Brain microvascular endothelial cell (primary cell): ENCODE measurements at regions not wholly inside any gene's neighbourhood (a gene's known extent, or its start where the extent isn't known, plus 50 kb on each side); places are given as distances from the start of the nearest gene placed in this dataset.

Experiments
- DNase-seq: peaks from one replicate; pipeline ENCODE4 v3.0.0-alpha.2; 2020
- H3K27ac ChIP-seq: fragments of 250-450 bp; sonication (Bioruptor Pico); 2 replicates; pipeline ENCODE4 v1.5.1; 2020; ENCODE audit warnings: mild to moderate bottlenecking, moderate library complexity
- H3K27me3 ChIP-seq: fragments of 250-450 bp; sonication (Bioruptor Pico); replicated peaks from 2 replicates; pipeline ENCODE4 v1.5.1; 2020; ENCODE audit warnings: mild to moderate bottlenecking
- H3K36me3 ChIP-seq: fragments of 250-450 bp; sonication (Bioruptor Pico); replicated peaks from 2 replicates; pipeline ENCODE4 v1.5.1; 2020; ENCODE audit warnings: mild to moderate bottlenecking
- H3K4me3 ChIP-seq: 2 replicates; pipeline ENCODE4 v1.5.1; 2011; ENCODE audit warnings: low read depth, mild to moderate bottlenecking, control low read depth, low read length, moderate library complexity
- in situ Hi-C: cut with HindIII; loops from 2 replicates; pipeline ENCODE4 v1.10.0; 2017; ENCODE audit warnings: low sequenced_read_pairs, low pct_ligation_motif_present
- TF ChIP-seq, protein P1 (sequence below): IDR thresholded peaks from 2 replicates; pipeline ENCODE4 v1.5.1; 2011; ENCODE audit warnings: low read depth, mild to moderate bottlenecking, moderate library complexity, low read length, control low read depth, inconsistent platforms; ENCODE audit errors: missing control alignments

- in situ Hi-C loops = no loop called here
- Histone ChIP-seq H3K4me3 (no peak overlapping the region), H3K27ac (no peak overlapping the region), H3K36me3 (no peaks in the 10 kb centered on the region), H3K27me3 (no peaks in the 10 kb centered on the region)
- DNase-seq = no peak
- TF ChIP-seq, protein P1, sequence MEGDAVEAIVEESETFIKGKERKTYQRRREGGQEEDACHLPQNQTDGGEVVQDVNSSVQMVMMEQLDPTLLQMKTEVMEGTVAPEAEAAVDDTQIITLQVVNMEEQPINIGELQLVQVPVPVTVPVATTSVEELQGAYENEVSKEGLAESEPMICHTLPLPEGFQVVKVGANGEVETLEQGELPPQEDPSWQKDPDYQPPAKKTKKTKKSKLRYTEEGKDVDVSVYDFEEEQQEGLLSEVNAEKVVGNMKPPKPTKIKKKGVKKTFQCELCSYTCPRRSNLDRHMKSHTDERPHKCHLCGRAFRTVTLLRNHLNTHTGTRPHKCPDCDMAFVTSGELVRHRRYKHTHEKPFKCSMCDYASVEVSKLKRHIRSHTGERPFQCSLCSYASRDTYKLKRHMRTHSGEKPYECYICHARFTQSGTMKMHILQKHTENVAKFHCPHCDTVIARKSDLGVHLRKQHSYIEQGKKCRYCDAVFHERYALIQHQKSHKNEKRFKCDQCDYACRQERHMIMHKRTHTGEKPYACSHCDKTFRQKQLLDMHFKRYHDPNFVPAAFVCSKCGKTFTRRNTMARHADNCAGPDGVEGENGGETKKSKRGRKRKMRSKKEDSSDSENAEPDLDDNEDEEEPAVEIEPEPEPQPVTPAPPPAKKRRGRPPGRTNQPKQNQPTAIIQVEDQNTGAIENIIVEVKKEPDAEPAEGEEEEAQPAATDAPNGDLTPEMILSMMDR = no peak
These were observed 421.5 kb upstream of the PTGER4 start for GRCh38 chr5:40258222-40258621.

DNA sequence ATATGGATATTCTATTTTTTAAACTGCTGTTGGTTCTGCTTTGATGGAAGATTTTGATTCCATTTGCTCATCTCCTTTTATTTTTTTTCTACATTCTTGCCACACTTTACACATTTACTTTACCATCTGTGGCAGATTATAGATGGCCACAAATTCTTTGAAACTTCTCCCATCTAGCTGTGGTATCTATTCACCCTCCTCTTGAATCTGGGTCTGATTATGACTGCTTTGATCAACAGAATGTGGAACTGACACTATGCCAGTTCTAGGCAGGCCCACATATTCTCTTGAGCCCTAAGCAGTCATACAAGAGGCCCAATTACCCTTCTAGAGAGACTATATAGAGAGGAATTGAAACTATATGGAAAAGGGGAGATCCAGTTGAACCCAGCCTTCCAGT lies 439.0 kb upstream of the PTGER4 start:
- Histone ChIP-seq H3K36me3 (no peaks in the 10 kb centered on the region), H3K27me3 (no peaks in the 10 kb centered on the region), H3K27ac (no peak overlapping the region), H3K4me3 (no peak overlapping the region)
- TF ChIP-seq, protein P1 = no peak
- in situ Hi-C loops = no loop called here
- no peak for DNase-seq

GRCh38 chr5:40240111-40240510 lies 439.6 kb upstream of the PTGER4 start:
- DNase-seq = no peak

DNA sequence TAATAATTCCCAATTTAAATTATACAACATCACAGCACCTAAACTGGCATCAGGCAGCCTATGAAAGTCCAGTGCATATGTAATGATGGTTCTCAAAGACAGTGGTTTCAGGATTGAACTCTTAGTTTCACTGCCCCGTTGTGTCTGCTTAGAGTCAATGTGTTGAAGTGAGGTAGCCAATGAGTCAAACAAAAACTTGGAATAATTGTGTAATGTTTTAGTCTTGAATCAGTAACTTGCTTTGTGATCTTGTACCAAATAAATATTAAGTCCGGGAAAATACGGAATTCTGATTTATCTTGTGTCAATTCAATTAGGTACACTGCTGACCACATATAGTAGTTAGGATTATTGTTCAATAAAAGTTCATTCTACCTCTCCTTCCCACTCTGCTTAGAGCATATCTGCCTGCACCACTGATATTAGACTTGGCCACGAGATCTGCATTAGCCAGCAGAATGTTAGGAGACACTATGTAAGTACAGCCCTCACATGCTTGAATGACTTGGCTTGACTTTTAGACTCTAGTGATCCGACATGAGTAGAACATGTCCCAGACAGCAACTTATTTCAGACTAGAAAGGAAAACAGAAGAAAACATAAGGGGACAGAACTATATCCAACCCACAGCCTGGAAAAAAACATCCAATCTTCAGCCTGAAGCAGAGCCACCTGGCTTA lies 441.5 kb upstream of the PTGER4 start:
- Histone ChIP-seq H3K27me3 (no peaks in the 10 kb centered on the region), H3K4me3 (no peak overlapping the region), H3K27ac (no peak overlapping the region), H3K36me3 (no peaks in the 10 kb centered on the region)
- DNase-seq = no peak
- in situ Hi-C loops = no loop called here
- TF ChIP-seq, protein P1 = no peak

More at GRCh38 chr5:40240111-40240510, 439.6 kb upstream of the PTGER4 start:
- in situ Hi-C loops = no loop called here
- H3K27ac ChIP-seq = no peak overlapping the region
- TF ChIP-seq, protein P1 = no peak
- H3K27me3 ChIP-seq = no peaks in the 10 kb centered on the region
- H3K36me3 ChIP-seq = no peaks in the 10 kb centered on the region
- H3K4me3 ChIP-seq = no peak overlapping the region

DNA sequence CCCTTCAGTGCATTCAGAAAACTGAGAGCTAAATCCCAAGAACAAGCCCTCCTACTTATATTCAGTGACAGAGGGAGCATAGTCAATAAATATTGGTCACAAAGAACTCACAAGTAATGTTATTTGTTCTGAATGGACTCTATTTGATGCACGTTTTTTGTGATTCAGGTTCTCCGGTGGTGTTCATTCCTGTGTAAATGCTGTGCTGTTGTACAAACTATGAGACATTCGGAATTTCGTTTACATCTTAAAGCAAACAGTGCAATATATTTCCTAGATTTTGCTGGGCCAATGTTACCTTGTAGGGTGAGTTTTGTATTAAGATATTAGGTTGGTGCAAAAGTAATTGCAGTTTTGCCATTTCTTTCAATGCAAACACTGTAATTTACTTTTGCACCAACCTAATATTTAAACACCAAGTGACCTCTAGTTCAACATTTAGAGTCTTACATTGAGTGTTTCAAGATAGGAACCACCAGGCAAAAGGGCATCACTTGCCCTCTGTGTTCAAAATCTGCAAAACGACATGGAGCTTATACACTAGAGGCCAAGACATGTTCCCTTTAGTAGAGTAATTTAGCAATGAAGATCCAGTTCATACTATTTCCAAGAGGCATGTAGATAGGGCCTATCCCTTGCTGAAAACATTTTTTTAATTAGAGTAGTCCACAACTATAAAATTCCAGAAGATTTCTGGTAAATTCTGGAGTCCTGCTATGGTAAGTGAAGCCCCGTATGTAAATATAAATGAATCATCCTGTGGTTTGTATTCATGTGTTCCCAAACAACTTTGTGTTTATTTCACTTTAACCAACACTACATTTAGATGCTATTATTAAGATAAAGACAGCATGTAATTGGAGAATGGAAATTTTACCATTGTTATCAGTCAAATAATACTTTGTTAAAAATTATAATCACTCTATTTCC lies 444.0 kb upstream of the PTGER4 start:
- Histone ChIP-seq H3K27ac (no peak overlapping the region), H3K4me3 (no peak overlapping the region), H3K27me3 (no peaks in the 10 kb centered on the region), H3K36me3 (no peaks in the 10 kb centered on the region)
- TF ChIP-seq, protein P1 = no peak
- in situ Hi-C loops = no loop called here
- no peak for DNase-seq
